Femur (tissue), 1 donor: ENCODE measurements at regions not wholly inside any gene's neighbourhood (a gene's known extent, or its start where the extent isn't known, plus 50 kb on each side); places are given as distances from the start of the nearest gene placed in this dataset.

Experiments
- DNase-seq: peaks from one replicate; pipeline ENCODE4 v3.0.0-alpha.2; 2017

GRCh38 chr4:120524237-120524636 is 398.3 kb downstream of the PRDM5 start:
- DNase-seq: no peak

GRCh38 chr4:120520761-120521160 is 401.8 kb downstream of the PRDM5 start:
- DNase-seq: no peak

DNA sequence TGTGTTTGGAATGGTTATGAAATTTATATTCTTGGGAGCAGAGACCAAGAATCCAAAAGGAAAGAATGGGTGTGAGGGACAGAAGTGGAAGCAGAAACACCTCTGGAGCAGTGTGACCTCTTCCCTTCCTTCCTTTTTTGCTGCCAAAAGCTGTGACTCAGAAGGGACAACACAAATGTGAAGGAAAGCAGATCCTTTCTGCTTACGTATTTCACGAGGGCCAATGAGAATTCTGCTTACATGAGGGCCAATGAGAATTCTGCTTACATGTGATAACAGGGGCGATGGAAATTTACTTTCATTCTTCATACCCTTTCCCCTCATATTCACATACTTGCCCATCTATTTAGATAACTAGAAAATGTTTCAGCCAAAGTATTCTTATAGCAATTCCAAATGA is 404.6 kb downstream of the PRDM5 start:
- DNase-seq: no peak

DNA sequence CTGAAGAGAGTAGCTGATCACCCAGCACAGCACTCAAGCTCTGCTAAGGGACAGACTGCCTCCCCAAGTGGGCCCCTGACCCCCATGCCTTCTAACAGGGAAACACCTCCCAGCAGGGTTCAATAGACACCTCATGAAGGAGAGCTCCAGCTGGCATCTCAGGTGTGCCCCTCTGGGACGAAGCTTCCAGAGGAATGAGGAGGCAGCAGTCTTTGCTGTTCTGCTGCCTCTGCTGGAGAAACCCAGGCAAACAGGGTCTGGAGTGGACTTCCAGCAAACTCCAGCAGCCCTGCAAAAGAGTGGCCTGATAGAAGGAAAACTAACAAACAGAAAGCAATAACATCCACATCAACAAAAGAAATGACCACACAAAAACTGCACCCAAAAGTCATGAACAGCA is 412.8 kb downstream of the PRDM5 start:
- no peak for DNase-seq

GRCh38 chr4:120509222-120509621 is 413.3 kb downstream of the PRDM5 start:
- DNase-seq: no peak

DNA sequence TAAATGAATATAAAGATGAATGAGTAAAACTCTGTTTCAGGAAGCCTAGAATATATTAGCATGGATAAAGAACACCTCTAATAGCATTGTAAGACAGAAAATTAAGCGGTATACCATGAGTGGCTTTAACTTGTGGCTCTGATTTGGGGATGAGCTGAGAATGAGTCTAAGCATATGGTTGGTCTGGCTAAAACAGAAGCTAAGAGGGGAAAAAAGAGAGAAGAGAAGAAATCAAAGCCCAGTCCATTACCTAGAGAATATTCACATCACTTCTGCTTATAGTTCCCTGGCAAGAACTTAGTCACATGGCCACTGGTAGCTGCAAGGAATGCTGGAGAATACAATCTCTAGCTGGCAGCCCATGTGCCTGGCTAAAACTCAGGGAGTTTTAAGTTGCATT is 414.5 kb downstream of the PRDM5 start:
- no peak for DNase-seq

DNA sequence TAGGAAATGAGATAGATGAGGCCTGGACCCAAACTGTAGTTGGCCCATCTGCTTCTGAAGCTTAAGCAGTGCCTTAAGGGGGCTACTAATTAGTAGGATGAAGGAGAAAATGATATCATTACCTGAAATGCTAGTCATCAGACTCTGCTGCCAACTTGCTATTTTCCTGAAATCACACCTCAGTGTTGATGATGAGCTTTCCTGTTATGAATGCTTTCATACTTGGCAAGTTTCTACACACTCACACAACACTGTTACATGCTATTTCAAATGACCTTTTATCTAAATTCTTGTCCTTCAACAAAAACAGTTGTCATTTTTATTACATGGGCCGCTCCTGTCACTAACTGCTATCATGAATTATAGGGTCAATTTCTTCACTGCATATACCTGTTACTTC is 416.0 kb downstream of the PRDM5 start:
- DNase-seq: no peak

DNA sequence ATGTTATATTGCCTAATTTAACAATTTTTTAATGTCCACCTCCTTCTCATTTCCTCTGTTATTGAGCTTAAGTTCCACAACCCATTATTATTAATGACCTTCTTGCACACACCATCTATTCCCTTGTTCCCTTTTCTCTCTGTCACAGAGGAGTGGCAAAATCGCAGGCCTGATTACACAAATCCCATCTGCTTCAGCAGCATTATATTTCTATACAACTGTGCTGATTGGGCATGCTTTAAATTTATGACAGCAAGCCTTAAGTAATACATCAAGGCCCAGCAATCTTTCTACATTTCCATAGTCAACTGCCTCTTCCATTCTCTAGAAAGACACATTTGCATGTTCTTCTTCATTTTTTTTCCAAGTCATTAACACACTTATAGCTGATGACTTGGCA is 423.8 kb downstream of the PRDM5 start:
- DNase-seq: no peak

DNA sequence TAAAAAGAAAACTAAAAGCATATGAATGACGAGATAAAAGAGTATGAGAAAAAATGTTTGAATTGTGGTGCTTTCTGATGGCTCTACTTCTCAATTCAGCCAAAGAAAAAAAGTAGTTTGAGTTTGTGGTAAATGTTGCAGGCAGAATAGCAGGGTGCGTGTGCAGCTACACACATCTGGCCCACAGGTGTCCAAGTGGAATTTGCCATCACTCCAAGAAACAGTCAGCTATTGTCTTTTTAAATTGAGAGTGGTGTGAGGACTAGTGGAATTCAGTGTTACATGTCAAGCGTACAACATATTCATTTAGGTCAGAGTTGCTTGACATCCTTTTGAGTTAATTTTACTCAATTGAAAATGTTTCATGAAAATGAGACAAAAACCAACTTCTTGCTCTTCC is 424.8 kb upstream of the MAD2L1 start:
- DNase-seq: no peak

GRCh38 chr4:120481756-120482155 is 415.1 kb upstream of the MAD2L1 start:
- no peak for DNase-seq

GRCh38 chr4:120472447-120473131 is 405.9 kb upstream of the MAD2L1 start:
- DNase-seq: no peak

- DNase-seq: no peak
Measured at GRCh38 chr4:120466429-120466828, 399.8 kb upstream of the MAD2L1 start.

- no peak for DNase-seq
Measured at GRCh38 chr4:120454788-120455187, 388.1 kb upstream of the MAD2L1 start.

- no peak for DNase-seq
Measured at GRCh38 chr4:120452536-120452935, 385.9 kb upstream of the MAD2L1 start.

GRCh38 chr4:120452001-120452400 is 385.4 kb upstream of the MAD2L1 start:
- no peak for DNase-seq

DNA sequence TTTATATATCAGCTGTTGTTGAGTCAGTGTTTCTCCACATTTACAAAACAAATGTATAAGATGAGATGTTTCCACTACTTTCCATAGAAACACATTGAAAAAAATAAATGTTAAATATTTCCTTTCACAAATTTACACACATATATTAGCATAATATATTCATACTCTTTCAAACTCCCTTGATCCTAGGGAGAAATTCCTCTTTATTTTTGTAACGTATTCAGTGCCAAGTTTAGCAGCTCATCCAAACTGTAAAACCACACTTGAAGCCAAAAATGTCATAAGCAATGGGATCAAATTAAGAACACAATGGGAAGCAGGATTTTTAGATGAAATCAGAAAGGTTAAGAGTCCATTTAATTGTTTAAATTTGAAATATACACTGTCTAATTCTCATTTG is 381.1 kb upstream of the MAD2L1 start:
- no peak for DNase-seq

GRCh38 chr4:120446051-120446567 is 379.5 kb upstream of the MAD2L1 start:
- no peak for DNase-seq

DNA sequence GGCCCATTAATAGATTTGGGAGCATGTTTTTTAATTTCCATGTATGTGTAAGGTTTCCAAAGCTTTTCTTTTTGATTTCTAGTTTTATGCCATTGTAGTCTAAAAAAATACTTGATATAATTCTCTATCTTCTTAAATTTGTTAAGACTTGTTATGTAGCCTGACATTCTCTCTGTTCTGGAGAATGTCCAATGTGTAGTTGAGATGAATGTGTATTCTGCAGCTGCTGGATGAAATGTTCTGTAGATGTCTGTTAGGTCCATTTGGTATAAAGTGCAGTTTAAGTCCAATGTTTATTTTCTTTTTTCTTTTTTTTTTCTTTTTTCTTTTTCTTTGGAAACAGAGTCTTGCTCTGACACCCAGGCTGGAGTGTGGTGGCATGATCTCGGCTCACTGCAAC is 378.5 kb upstream of the MAD2L1 start:
- no peak for DNase-seq

- DNase-seq: no peak
Measured at GRCh38 chr4:120443116-120443515, 376.5 kb upstream of the MAD2L1 start.

GRCh38 chr4:120440730-120441129 is 374.1 kb upstream of the MAD2L1 start:
- no peak for DNase-seq

GRCh38 chr4:120435179-120435578 is 368.5 kb upstream of the MAD2L1 start:
- DNase-seq: no peak

DNA sequence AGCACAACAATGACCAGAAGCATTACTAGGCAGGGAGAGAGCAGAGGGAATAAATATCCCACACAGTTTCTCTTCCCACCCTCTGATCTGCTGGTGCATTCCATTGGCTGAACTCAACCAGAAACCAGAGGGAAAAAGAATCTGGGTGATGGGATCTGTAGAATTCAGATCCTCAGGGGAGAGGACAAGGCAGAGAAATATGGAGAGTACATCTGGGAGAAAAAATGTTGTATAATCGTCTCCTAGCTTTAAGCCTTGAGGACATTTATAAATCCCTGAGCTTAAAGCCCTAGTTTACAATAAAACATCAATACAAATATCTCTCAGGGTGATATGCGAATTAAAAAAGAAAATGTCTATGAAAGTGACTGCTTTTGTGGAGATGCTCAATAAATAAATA is 368.1 kb upstream of the MAD2L1 start:
- DNase-seq: no peak

DNA sequence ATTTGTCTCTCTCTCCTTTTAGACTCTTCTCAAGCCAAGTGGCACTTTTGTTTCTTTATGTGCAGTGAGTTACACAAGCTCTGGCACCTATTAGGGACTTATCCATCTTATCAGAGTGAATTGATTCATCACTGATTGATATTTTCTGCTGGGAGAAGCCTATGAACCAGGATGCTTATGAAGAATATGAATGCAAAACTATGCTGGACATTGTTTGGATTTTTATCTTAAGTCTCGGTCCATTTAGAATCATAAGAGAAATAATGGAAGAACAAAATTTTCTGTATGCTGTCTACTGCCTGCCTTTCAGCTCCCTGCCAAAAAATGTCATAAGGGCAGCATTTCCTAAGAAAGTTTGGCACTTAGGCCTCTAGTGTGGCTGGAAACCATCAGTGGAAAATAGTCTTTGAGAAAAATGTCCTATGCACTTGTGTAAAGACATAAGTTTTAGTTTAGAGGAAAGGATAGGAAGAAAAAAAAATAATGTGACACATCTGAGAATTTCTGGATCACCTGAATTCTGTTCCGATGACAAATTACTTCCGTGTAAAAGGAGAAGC is 365.7 kb upstream of the MAD2L1 start:
- DNase-seq: peak; percentile 40

GRCh38 chr4:120431180-120431579 is 364.5 kb upstream of the MAD2L1 start:
- DNase-seq: no peak

GRCh38 chr4:120418146-120418545 is 351.5 kb upstream of the MAD2L1 start:
- no peak for DNase-seq
